NCI-H1436 (cell line): ENCODE measurements at regions not wholly inside any gene's neighbourhood (a gene's known extent, or its start where the extent isn't known, plus 50 kb on each side); places are given as distances from the start of the nearest gene placed in this dataset.
A peak's percentile ranks its signal among the peaks of the same experiment; 100 is the strongest.
"Not testable (repeated sequence)": the region's sequence is repeated elsewhere in the genome, so short reads cannot be mapped to it uniquely, and the experiment has no call there.

Experiments used
- DNase-seq: peaks from one replicate; lab custom pipeline; 2025; lab: John Stamatoyannopoulos, UW

DNA sequence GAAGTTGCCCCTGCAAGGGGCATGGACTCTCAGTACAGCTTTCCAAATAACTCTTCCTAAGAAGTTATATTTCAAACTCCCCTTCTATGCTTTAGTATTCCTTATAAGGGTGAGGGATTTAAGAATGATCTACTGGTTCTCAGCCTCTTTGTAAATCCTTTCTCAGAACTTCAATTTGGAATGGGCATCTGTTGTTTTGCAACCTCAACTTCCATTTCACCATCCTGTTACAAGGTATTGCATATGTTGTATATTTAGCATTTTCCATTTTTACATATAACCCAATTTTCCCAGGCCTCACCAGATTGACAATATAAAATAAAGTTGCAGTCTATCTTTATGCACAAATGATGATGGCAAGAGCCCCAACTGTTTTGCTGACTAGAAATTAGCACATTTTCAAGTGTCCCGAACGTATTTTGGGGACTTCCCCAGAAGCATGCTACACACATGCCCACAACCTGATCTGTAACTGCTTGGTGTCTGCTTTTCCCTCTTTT lies 154.9 kb upstream of the CARMIL1 start:
- no peak for DNase-seq

GRCh38 chr6:25125736-25126135 lies 153.4 kb upstream of the CARMIL1 start:
- no peak for DNase-seq

DNA sequence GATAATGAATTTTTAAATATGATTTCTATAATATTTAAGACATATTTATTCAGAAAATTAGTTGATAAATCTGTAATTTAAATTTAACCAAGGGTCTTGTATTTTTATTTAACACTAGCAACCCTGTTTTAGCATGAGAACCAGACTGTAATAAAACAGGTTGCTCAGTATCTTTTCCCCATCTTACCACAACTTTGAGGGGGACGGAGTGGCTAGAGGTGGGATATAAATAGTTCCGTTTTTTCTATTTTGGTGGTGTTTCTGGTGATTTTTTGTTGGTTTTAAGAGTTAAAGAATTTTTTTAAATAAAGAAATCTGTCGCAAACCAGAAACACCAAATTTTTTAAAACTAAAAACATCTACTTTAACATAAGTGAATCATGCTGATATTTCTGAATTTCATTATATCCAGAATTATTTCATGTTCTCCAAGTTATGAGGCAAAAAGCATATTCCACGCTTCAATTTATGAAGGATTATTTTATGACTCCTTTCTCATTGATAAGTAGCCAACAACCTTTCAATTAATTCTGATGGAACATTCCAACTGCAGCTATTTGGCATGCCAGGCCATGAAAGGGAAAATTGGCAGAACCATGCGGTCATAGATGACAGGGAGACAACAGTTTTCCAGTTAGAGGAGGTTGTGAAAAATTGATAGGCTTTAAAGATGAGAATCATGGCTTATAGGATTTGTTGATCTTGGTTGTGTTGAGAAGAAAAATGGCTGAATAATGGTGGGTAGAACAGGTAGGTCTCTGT lies 151.9 kb upstream of the CARMIL1 start:
- no peak for DNase-seq

DNA sequence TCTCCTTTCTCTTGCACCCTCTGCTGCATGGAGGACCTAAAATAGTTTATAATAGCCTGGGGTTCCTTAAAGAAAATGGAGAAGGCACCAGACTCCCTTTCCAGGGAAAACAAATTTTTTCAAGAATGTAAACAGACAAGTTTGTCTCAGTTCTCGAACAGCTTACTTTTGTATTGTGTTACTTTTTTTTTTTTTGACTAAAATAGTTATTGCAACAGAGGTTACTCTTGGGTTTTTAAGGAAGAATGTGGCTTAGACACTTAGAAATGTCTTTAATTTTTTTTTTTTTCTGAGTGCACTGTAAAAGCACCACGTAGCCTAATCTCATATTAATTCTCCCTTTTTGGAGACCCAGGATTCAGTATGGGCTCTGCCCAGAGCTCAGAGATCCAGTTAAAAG lies 148.7 kb upstream of the CARMIL1 start:
- DNase-seq: no peak

DNA sequence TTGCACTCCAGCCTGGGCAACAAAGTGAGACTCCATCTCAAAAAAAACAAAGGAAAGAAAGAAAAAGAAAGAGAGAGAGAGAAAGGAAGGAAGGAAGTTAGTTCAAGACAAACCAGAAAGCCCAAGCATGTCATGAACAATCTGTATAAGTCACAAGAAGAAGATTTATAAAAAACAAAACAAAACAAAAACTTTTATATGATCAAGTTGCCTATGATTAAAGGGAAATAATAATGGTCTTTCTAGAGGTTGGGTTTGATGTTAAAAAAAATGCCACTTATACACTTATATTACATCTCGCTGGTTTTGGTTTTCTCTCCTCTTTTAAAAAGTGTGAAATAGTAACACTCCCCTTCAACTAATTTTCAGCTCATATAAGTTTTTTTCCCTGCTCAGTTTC lies 146.2 kb upstream of the CARMIL1 start:
- DNase-seq: no peak

GRCh38 chr6:25133568-25133967 lies 145.6 kb upstream of the CARMIL1 start:
- no peak for DNase-seq

GRCh38 chr6:25136854-25137253 lies 142.3 kb upstream of the CARMIL1 start:
- DNase-seq: no peak

DNA sequence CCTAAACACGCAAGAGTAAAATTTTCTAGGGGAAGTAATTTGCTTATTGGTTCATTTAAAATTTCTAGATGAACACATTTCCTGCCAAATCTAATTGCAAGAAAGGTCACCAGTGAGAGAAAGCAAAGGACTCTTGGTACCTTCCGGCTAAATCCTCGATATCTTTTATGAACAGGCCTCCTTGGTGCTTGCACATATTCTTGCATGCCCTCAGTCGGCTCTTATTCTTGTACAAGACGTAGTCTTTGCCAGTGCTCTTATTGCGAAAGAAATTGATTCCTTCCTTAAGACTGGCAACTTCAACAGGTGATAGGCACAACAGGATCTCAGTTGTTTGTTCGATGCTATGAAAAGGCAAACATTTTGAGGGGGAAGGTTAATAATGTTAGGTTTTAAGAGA lies 141.7 kb upstream of the CARMIL1 start:
- no peak for DNase-seq

- no peak for DNase-seq
Measured at GRCh38 chr6:25137916-25138232, 141.3 kb upstream of the CARMIL1 start.

DNA sequence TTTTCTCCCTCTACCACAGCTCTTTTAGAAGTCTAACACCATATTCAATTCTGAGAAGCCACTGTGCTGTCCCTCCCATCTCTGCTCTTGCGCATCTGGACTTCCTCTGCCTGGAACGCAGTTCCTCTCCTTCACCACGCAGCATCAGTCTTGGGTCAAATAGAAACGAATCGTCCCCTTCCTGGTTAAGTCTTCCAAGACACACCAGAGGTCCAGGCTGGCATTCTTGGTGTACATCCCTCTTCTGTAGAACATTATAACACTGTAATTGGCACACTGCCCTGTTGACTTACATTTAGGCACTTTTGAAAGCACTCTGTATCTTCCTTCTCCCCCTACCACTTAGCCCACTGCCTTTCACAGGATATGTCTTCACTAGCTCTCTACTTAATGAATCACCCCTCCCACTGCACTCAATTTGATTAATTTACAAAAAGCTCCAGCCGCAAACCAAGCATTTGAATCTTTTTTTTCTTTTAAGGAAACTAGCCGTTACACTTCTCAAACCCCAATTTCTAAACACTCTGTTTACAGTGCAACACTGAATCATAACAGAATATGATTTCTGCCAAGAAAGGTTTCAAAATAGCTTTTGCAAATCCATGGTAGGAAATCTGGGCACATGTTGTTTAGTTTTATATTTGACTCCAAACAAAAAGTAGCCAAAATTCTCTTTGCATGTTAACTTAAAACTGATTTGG lies 140.8 kb upstream of the CARMIL1 start:
- peak; percentile 13 for DNase-seq

GRCh38 chr6:25138934-25139415 lies 140.2 kb upstream of the CARMIL1 start:
- no peak for DNase-seq

- DNase-seq: not testable (repeated sequence)
Measured at GRCh38 chr6:25139608-25140007, 139.6 kb upstream of the CARMIL1 start.

DNA sequence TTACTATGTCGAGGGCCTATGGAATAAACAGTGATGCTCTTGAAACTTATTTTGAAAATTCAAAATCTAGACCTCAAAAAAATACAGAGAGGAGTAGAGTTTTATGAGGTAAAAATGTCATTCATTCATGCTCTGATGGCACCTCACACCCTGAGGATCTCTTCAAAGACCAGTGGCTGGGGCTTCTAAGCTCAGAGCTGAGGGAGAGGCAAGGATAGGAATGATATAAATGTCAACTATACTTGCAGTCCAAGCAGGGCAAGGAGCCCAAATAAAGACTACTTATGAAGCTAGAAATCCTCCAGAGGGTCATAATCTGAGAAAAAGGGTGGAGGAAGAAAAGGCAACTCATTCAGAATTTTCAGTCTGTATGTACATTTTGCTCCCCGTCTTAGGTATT lies 136.7 kb upstream of the CARMIL1 start:
- DNase-seq: no peak

DNA sequence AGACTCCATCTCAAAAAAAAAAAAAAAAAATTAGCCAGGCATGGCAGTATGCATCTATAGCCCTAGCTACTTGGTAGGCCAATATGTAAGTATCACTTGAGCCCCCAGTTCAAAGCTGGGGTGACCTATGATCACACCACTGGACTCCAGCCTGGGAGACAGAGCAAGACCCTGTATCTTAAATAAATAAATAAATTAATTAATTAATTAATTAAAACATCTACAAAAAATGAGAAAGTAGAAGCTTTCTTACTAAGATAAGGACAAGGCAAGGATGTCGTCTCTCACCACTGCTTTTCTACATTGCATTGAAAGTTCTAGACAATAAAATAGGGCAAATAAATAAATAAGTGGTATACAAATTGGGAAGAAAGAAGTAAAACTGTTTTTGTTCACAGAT lies 134.3 kb upstream of the CARMIL1 start:
- no peak for DNase-seq

- DNase-seq: no peak
Measured at GRCh38 chr6:25147223-25147622, 132.0 kb upstream of the CARMIL1 start.

DNA sequence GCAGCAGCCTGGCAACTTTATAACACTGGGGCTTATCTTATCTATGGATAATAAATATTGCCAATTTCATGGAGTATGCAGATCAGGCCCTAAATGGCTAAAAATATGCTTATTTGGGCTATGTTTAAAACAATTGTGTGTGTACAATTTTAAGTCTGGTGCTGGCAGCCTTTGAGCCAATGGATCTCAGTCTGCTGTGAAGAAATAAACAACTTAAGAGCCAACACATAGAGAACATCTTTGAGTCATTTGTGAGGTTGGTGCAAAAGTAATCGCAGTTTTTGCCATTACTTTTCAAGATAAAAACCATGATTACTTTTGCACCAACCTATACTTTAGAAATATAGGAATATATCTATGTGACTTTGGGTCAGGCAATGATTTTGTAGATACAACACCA lies 129.1 kb upstream of the CARMIL1 start:
- DNase-seq: no peak

- DNase-seq: no peak
Measured at GRCh38 chr6:25150863-25151262, 128.3 kb upstream of the CARMIL1 start.

DNA sequence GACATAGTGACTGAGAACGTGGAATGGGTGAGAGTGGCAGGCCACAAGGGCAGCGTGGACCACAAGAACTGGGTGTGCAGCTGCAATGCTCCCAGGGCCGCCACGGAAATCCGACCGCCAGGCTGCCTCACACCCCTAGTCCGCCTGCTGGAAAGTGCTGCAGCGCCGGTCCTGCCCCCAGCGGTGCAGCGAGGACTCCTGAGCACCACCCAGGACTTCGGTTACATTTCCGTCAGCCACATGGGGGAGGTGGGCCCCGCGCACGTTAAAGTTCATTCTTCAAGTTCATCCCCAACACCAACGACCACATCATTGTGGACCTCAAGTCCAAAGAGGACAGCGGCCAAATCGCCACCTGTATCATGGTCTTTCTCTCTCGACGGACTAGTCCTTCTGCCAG lies 126.1 kb upstream of the CARMIL1 start:
- DNase-seq: no peak

- DNase-seq: no peak
Measured at GRCh38 chr6:25154034-25154596, 125.1 kb upstream of the CARMIL1 start.

DNA sequence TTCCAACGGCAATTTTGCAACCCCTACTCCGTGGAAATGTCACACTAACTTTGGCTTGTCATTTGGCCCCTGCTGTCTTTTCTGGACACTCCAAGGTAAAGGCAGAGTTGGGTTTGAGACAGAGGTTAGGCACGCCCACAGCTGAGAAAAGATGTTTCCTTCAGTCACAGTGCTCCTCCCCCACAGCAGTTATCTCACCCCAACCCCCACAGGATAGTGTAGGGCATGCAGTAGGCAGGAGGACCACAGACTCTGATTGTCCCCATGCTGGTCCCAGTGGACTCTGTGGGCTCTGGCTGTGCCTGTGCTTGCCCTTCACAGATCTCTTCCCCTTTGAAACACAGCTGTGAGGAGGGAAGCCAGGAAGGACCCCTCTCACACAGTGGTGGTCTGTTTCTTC lies 124.0 kb upstream of the CARMIL1 start:
- no peak for DNase-seq

DNA sequence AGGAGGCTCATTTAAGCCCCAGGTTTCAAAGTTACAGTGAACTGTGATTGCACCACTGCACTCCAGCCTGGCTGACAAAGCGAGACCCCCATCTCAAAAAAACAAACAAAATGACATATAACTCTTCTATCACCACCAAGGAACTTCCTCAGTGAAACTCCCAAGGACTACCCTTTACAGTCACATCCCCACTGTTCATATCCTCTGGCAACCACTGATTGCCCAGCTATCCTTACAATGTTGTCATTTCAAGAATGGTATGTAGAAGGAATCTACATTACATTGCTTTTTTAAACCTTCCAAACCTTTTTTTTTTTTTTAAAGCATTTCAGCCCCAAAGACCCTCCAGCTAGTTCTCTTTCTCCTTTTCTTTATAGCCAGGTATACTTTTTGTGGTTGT lies 123.1 kb upstream of the CARMIL1 start:
- DNase-seq: no peak

GRCh38 chr6:25157183-25157582 lies 122.0 kb upstream of the CARMIL1 start:
- no peak for DNase-seq

GRCh38 chr6:25157842-25158241 lies 121.3 kb upstream of the CARMIL1 start:
- no peak for DNase-seq
